Skin of body (tissue), 1 donor: ENCODE measurements at regions not wholly inside any gene's neighbourhood (a gene's known extent, or its start where the extent isn't known, plus 50 kb on each side); places are given as distances from the start of the nearest gene placed in this dataset.
A peak's percentile ranks its signal among the peaks of the same experiment; 100 is the strongest.
"Not testable (repeated sequence)": the region's sequence is repeated elsewhere in the genome, so short reads cannot be mapped to it uniquely, and the experiment has no call there.

Source experiments
- DNase-seq: peaks from one replicate; lab custom pipeline; 2025; lab: John Stamatoyannopoulos, UW

DNA sequence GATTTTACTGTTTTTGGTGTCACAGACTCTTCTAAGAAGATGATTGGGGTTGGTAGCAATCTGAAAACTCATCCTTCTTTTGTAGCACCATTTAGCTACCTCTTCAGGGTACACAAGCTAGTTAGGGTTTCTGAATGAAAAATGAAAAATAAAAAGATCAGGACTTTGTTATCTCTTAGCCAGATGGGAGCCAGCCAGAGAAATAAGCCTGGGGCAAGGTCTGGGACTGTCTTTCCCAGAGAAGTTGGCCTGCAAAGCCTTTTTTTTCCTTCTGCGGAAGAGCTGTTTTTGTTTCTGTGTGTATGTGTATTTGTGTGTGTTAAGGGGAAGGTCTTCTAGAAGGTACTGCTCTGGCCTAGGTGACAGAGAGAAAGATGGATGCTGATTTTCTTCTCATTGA lies 150.7 kb upstream of the AGTR1 start:
- no peak for DNase-seq

- DNase-seq: no peak
These were observed 145.9 kb upstream of the AGTR1 start for GRCh38 chr3:148551767-148552260.

- no peak for DNase-seq
These were observed 143.3 kb upstream of the AGTR1 start for GRCh38 chr3:148554367-148554766.

- DNase-seq: no peak
These were observed 141.0 kb upstream of the AGTR1 start for GRCh38 chr3:148556664-148557063.

DNA sequence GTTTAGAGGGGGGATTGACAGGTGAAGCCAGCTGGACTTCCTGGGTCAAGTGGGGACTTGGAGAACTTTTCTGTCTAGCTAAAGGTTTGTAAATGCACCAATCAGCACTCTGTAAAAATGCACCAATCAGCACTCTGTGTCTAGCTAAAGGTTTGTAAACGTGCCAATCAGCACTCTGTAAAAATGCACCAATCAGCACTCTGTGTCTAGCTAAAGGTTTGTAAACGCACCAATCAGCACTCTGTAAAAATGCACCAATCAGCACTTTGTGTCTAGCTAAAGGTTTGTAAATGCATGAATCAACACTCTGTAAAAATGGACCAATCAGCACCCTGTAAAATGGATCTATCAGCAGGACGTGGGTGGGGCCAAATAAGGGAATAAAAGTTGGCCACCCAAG lies 120.1 kb upstream of the AGTR1 start:
- not testable (repeated sequence) for DNase-seq

- DNase-seq: no peak
These were observed 115.6 kb upstream of the AGTR1 start for GRCh38 chr3:148582126-148582525.

DNA sequence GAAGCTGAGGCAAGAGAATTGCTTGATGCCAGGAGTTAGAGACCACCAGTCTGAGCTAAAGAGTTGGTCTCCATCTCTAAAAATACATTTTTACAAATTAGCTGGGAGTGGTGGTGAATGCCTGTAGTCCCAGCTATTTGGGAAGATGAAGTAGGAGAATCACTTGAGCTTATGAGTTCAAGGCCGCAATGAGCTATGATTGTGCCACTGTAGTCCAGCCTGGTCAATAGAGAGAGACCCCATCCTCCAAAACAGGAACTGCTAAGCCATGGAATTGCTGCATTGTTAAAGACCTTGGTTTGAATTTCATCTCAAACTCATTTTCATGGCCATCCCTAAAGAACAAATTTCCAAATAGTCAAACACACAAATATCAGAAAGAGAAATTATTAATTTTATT lies 113.9 kb upstream of the AGTR1 start:
- no peak for DNase-seq

- no peak for DNase-seq
These were observed 113.3 kb upstream of the AGTR1 start for GRCh38 chr3:148584438-148584837.

GRCh38 chr3:148585671-148586379 lies 111.9 kb upstream of the AGTR1 start:
- no peak for DNase-seq

- DNase-seq: no peak
These were observed 109.4 kb upstream of the AGTR1 start for GRCh38 chr3:148588291-148588690.

DNA sequence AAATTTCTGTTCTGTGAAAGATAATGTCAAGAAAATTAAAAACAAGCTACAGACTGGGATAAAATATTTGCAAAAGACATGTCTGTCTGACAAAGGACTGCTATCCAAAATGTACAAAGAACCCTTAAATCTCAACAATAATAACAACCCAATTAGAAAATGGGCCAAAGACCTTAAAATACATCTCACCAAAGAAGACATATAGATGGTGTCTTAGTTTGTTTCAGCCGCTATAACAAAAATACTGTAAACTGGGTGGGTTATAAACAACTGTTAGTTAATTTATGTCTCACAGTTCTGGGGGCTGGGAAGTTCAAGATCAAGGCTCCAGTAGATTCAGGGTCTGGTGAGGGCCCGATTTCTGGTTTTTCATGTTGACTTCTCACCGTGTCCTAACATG lies 106.2 kb upstream of the AGTR1 start:
- no peak for DNase-seq

GRCh38 chr3:148598619-148599018 lies 99.1 kb upstream of the AGTR1 start:
- DNase-seq: no peak

DNA sequence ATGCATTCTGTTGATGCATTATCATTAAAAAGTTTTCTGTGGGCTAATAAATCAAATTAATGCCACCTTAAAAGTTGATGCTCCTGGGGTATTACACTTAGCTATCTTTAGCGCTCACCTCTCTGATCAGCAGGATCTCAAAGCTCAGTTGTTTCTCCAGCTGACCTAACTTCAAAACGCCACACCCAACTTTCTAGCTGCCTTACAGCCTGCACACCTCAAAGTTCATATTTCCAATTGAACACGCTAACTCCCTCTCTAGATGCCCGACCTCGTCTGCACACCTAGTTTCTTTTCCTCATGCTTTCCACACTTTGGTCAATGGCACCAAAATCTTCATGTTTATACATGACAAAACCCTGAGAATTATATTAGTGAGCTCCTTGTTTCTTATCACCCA lies 98.2 kb upstream of the AGTR1 start:
- no peak for DNase-seq

- DNase-seq: no peak
These were observed 97.3 kb upstream of the AGTR1 start for GRCh38 chr3:148600440-148600839.

DNA sequence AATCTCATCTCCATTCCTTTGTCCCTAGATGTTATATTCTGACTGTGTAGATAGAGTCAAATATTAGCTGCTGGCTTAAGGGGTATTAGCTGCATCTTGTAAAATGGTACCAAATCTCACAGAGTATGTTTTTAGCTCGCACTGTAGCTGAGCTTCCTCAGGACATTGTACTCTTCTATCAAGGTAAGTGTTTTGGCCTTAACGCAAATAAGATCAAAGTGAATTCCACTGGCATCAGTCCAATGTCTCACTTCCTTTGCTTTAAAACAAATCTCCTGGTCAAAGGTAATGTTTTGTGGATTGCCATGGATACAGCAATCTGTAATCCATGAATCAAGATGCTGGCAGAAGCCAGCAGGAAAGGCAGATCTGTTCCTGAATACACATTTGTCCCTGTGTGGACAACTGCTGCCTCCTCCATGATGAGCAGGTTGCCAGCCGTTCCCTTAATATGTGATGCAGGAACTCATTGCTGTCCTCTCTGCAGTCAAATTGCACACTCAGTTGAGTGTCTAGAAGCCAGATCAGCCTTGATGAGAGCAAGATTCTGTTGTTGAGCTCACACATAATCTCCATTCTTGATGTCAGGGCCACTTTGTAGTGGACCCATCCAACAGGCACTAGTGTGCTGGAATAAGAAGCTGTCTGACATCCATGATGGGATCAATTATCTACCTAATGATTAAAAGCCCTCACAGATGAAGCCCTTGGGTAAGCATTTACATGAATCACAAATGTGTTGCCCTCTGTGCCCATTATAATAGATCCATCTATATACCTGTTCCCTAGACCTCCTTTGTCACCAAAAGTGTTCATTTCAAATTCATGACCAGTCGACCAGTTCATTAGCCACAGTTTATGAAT lies 96.6 kb upstream of the AGTR1 start:
- DNase-seq: no peak

GRCh38 chr3:148601766-148602685 lies 95.7 kb upstream of the AGTR1 start:
- peak; percentile 27 for DNase-seq

DNA sequence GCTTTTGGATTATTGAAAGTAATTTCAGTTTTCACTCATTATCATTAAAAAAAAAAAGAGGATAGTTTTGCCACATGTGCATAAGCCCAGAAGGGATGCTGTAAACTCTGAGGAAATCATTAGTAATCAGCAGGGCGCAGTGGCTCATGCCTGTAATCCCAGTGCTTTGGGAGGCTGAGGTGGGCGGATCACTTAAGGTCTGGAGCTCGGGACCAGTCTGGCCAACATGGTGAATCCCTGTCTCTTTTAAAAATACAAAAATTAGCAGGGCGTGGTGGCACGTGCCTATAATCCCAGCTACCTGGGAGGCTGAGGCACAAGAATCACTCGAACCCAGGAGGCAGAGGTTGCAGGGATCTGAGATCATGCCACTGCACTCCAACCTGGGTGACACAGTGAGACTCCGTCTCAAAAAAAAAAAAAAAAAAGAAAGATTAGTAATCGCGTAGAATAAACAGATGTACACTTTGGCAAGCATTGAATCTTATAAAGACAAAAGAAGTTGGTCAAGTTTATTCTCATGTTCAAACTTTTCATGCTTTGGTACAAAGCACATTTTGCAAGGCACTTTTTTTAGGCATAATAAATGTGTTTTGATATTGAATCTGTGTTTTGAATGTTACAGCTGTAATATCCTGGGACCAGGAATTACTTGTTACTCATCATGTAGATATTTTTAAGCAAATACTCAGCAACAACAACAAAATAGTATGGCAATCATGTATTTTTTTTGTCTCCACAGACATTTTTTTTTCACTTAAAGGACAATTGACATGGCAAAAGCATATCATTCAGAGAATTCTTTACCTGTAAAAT lies 93.2 kb upstream of the AGTR1 start:
- DNase-seq: peak; percentile 50

DNA sequence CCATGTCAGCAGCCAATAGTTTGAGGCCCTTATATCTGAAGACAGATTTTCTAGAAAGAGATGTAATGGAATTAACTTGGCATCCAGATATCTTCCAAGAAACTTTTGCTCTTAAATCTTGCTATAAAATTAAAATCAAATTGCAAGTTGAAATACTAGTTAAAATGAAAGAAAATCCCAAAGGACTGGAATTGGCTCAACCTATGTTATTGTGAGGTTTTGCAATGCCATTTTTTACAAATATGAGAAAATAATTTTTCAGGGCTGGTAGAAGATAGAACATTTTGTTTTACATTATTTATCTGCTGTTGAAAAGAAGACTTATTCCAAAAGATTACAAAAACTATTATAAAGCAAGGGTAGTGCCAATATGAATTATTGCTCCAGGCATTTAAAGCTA lies 92.2 kb upstream of the AGTR1 start:
- DNase-seq: peak; percentile 91

- DNase-seq: no peak
These were observed 90.7 kb upstream of the AGTR1 start for GRCh38 chr3:148606979-148607378.

GRCh38 chr3:148607491-148607890 lies 90.2 kb upstream of the AGTR1 start:
- DNase-seq: peak; percentile 42

DNA sequence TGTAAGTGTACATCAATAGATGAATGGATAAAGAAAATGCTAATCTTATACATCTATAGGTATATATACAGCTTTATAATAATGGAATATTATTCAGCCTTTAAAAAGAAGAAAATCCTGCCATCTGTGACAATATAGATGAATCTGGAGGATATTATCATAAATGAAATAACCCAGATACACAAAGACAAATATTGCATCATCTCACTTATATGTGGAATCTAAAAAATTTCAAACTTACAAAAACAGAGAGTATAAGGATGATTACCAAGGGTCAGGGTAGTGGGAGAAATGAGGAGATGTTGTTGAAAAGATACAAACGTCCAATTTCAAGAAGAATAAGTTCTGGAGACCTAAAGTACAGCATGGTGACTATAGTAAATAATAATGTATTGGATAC lies 85.4 kb upstream of the AGTR1 start:
- no peak for DNase-seq
